ENCODE measurements at regions not wholly inside any gene's neighbourhood (a gene's known extent, or its start where the extent isn't known, plus 50 kb on each side); places are given as distances from the start of the nearest gene placed in this dataset.

DNA sequence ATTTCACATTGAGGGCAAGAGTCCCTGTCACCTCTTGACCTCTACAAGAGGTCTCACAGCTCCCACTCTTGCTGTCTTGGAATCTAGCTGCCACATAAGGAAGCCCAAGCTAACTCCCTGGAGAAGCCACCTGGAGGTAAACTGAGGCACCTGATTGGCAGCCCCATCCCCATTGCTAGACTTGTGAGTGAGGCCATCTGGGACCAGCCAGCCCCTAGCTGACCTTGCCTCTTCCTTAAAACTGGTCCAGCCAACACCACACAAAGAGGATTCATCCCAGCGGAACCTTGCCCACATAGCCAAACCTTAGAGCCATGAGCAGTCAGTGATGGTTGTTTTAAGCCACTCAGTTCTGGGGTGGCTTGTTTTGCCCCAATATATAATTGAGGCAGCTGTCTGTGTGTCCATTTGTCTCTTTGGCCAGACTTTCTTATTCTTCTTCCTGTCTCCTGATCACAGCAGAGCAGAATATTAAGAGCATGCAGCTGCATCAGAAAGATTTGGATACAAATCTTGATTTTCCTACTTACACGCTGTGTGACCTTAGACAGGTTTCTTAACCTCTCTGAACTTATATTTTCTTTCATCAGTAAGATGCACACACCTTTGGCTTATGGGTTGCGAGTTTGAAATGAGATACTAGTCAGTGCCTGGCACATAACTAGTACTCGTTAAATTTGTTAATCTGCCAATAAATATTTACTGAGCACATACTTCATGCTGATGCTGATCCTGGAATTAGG, 74.3 kb upstream of the TP53I11 start:
- no peaks in the 10 kb centered on the region for H3K36me3 ChIP-seq (ENCODE audit: control insufficient read depth, insufficient read depth, low read length)
- TF ChIP-seq CTCF (IDR thresholded peaks at IDR 0.05; ENCODE audit: insufficient read depth, low read length, severe bottlenecking) = no peak
- no peaks in the 10 kb centered on the region for H3K27me3 ChIP-seq (ENCODE audit: control insufficient read depth, insufficient read depth, low read length)
- DNase-seq (ENCODE audit: low read depth) = no peak
- FAIRE-seq = no peak
- H3K4me3 ChIP-seq (ENCODE audit: low read depth, low read length) = no peak overlapping the region

- H3K4me3 ChIP-seq (ENCODE audit: low read depth, low read length) = no peak overlapping the region
- H3K27me3 ChIP-seq (ENCODE audit: control insufficient read depth, insufficient read depth, low read length) = no peaks in the 10 kb centered on the region
- no peak for TF ChIP-seq CTCF (IDR thresholded peaks at IDR 0.05; ENCODE audit: insufficient read depth, low read length, severe bottlenecking)
- no peak for DNase-seq (ENCODE audit: low read depth)
- no peak for FAIRE-seq
- no peaks in the 10 kb centered on the region for H3K36me3 ChIP-seq (ENCODE audit: control insufficient read depth, insufficient read depth, low read length)
Measured at GRCh38 chr11:45025716-45026492, 75.2 kb upstream of the TP53I11 start.

- no peak for DNase-seq (ENCODE audit: low read depth)
- Histone ChIP-seq H3K36me3 (ENCODE audit: control insufficient read depth, insufficient read depth, low read length) (no peaks in the 10 kb centered on the region), H3K4me3 (ENCODE audit: low read depth, low read length) (no peak overlapping the region), H3K27me3 (ENCODE audit: control insufficient read depth, insufficient read depth, low read length) (no peaks in the 10 kb centered on the region)
- TF ChIP-seq CTCF (IDR thresholded peaks at IDR 0.05; ENCODE audit: insufficient read depth, low read length, severe bottlenecking) = no peak
- FAIRE-seq = peak; percentile 28
Measured at GRCh38 chr11:45026835-45027234, 76.2 kb upstream of the TP53I11 start.

GRCh38 chr11:45027312-45027711, 76.6 kb upstream of the TP53I11 start:
- FAIRE-seq (no peak), DNase-seq (ENCODE audit: low read depth) (no peak)
- no peak overlapping the region for H3K4me3 ChIP-seq (ENCODE audit: low read depth, low read length)
- TF ChIP-seq CTCF (IDR thresholded peaks at IDR 0.05; ENCODE audit: insufficient read depth, low read length, severe bottlenecking) = no peak
- H3K27me3 ChIP-seq (ENCODE audit: control insufficient read depth, insufficient read depth, low read length) = no peaks in the 10 kb centered on the region
- no peaks in the 10 kb centered on the region for H3K36me3 ChIP-seq (ENCODE audit: control insufficient read depth, insufficient read depth, low read length)

- no peak overlapping the region for H3K4me3 ChIP-seq (ENCODE audit: low read depth, low read length)
- FAIRE-seq (no peak), DNase-seq (ENCODE audit: low read depth) (no peak)
- no peaks in the 10 kb centered on the region for H3K36me3 ChIP-seq (ENCODE audit: control insufficient read depth, insufficient read depth, low read length)
- H3K27me3 ChIP-seq (ENCODE audit: control insufficient read depth, insufficient read depth, low read length) = peaks cover 3% of the 10 kb centered on the region
- no peak for TF ChIP-seq CTCF (IDR thresholded peaks at IDR 0.05; ENCODE audit: insufficient read depth, low read length, severe bottlenecking)
Measured at GRCh38 chr11:45028911-45029682, 78.4 kb upstream of the TP53I11 start.
